ENCODE measurements at regions not wholly inside any gene's neighbourhood (a gene's known extent, or its start where the extent isn't known, plus 50 kb on each side); places are given as distances from the start of the nearest gene placed in this dataset.

GRCh38 chr1:226804907-226805759, 65.3 kb upstream of the PSEN2 start:
- TF ChIP-seq ATF3 (IDR thresholded peaks at IDR 0.05; ENCODE audit: insufficient read depth, low read depth, low read length), result no peak
- no peak for TF ChIP-seq NANOG (IDR thresholded peaks at IDR 0.05; ENCODE audit: insufficient read depth, low read depth, low read length, poor library complexity, severe bottlenecking)
- TF ChIP-seq TEAD4 (IDR thresholded peaks at IDR 0.05; ENCODE audit: low read depth, low read length), result no peak
- TF ChIP-seq CBX8 (IDR thresholded peaks at IDR 0.05; ENCODE audit: borderline replicate concordance, low read depth, low read length), result no peak
- TF ChIP-seq JUND (IDR thresholded peaks at IDR 0.05; ENCODE audit: low read length), result no peak
- TF ChIP-seq JUN (IDR thresholded peaks at IDR 0.05; ENCODE audit: low read depth, low read length), result no peak
- TF ChIP-seq RAD21 (IDR thresholded peaks at IDR 0.05 in 1 of 2, conservative IDR thresholded peaks at IDR 0.05 in 1 of 2; ENCODE audit: low read depth in 2 of 2, low read length in 2 of 2), result no peak
- no peak for TF ChIP-seq KDM1A (IDR thresholded peaks at IDR 0.05; ENCODE audit: borderline replicate concordance, low read length)
- TF ChIP-seq POLR2A (IDR thresholded peaks at IDR 0.05; ENCODE audit: control extremely low read depth in 1 of 2, low read depth in 2 of 2, low read length in 2 of 2), result no peak
- no peak for TF ChIP-seq SUZ12 (IDR thresholded peaks at IDR 0.05; ENCODE audit: low read length)
- TF ChIP-seq KDM5A (IDR thresholded peaks at IDR 0.05; ENCODE audit: low read length), result no peak
- TF ChIP-seq SIX5 (IDR thresholded peaks at IDR 0.05; ENCODE audit: low read depth, low read length), result no peak
- TF ChIP-seq HDAC6 (IDR thresholded peaks at IDR 0.05; ENCODE audit: low read depth, low read length), result no peak
- Histone ChIP-seq H3K4ac (replicated peaks; ENCODE audit: insufficient read length, low read depth, low read length) (no peak overlapping the region), H3K9me3 (ENCODE audit: insufficient read depth in 2 of 2, low read depth in 1 of 2, low read length in 1 of 2) (no peaks in the 10 kb centered on the region), H2AFZ (ENCODE audit: low read length) (no peak overlapping the region), H4K8ac (ENCODE audit: extremely low read depth, insufficient read depth, low read length) (no peak overlapping the region), H3K79me1 (ENCODE audit: low read depth, low read length) (no peaks in the 10 kb centered on the region), H3K4me3 (ENCODE audit: extremely low read depth in 1 of 4, insufficient read depth in 2 of 4, low read depth in 3 of 4, low read length in 4 of 4) (no peak overlapping the region), H3K23ac (ENCODE audit: insufficient read length) (no peak overlapping the region), H4K5ac (ENCODE audit: insufficient read length, low read depth, low read length) (no peak overlapping the region), H4K91ac (replicated peaks; ENCODE audit: insufficient read length, low read length) (no peak overlapping the region), H3K36me3 (ENCODE audit: control insufficient read depth in 2 of 4, insufficient read depth in 4 of 4, low read length in 3 of 4) (no peaks in the 10 kb centered on the region), H3K27me3 (replicated peaks in 1 of 4; ENCODE audit: control insufficient read depth in 3 of 4, extremely low read depth in 1 of 4, insufficient read depth in 3 of 4, low read length in 3 of 4) (no peaks in the 10 kb centered on the region), H2BK20ac (ENCODE audit: low read length) (no peak overlapping the region), H3K23me2 (ENCODE audit: low read depth, low read length) (no peaks in the 10 kb centered on the region; the same call in 1 of the 2 replicates), H3K4me2 (ENCODE audit: insufficient read depth in 1 of 2, low read depth in 2 of 2, low read length in 2 of 2) (no peak overlapping the region), H2BK15ac (ENCODE audit: low read length) (no peak overlapping the region), H4K20me1 (replicated peaks in 1 of 2; ENCODE audit: control insufficient read depth in 1 of 2, insufficient read depth in 2 of 2, low read length in 2 of 2) (no peaks in the 10 kb centered on the region), H3K14ac (ENCODE audit: insufficient read length) (no peak overlapping the region), H2BK5ac (ENCODE audit: low read depth, low read length) (no peak overlapping the region), H3K79me2 (ENCODE audit: control insufficient read depth in 1 of 2, insufficient read depth in 2 of 2, low read length in 2 of 2) (no peaks in the 10 kb centered on the region), H3K18ac (ENCODE audit: extremely low read depth, low read length) (no peak overlapping the region), H2BK12ac (ENCODE audit: low read depth, low read length) (no peak overlapping the region), H3K27ac (ENCODE audit: low read depth, low read length) (no peak overlapping the region), H3K9ac (replicated peaks in 1 of 4; ENCODE audit: extremely low read depth in 1 of 4, low read depth in 3 of 4, low read length in 3 of 4) (no peak overlapping the region), H3K56ac (replicated peaks; ENCODE audit: insufficient read length, low read depth, low read length) (no peak overlapping the region), H3K4me1 (replicated peaks in 1 of 4; ENCODE audit: control insufficient read depth in 3 of 4, insufficient read depth in 4 of 4, low read length in 3 of 4) (no peaks in the 10 kb centered on the region), H2BK120ac (replicated peaks; ENCODE audit: low read depth, low read length) (no peak overlapping the region), H2AK5ac (ENCODE audit: low read depth, low read length) (no peak overlapping the region)
- POLR2A ChIA-PET (ENCODE audit: partially characterized antibody), result no interaction called here
- DNase-seq (ENCODE audit: low read depth in 1 of 2, low spot score in 2 of 2), result no peak
- CTCF ChIA-PET (ENCODE audit: partially characterized antibody), result interaction anchor here (0.7 to 2.5 kb wide), 8 partner anchors 17 to 197 kb away, joined by 3 to 8 read pairs (median 3); no protein-coding TSS in a partner anchor
- no peak for FAIRE-seq
- 84% methylated on average over 12 of the region's 12 CpGs; no CpG with 5 or more reads in 1 of the 2 experiments for WGBS, 2 experiments (ENCODE audit: extremely low coverage in 1 of 2, insufficient coverage in 1 of 2, insufficient read length in 1 of 2, insufficient replicate concordance in 2 of 2, low coverage in 1 of 2, low lambda C conversion rate in 2 of 2, missing lambda C conversion rate in 1 of 2)
